Middle frontal gyrus (tissue), 1 donor: ENCODE measurements at regions not wholly inside any gene's neighbourhood (a gene's known extent, or its start where the extent isn't known, plus 50 kb on each side); places are given as distances from the start of the nearest gene placed in this dataset.

Source experiments
- DNase-seq: peaks from one replicate; pipeline ENCODE4 v3.0.0-alpha.2; 2015; ENCODE audit warnings: low spot score; ENCODE audit errors: extremely low spot score

DNA sequence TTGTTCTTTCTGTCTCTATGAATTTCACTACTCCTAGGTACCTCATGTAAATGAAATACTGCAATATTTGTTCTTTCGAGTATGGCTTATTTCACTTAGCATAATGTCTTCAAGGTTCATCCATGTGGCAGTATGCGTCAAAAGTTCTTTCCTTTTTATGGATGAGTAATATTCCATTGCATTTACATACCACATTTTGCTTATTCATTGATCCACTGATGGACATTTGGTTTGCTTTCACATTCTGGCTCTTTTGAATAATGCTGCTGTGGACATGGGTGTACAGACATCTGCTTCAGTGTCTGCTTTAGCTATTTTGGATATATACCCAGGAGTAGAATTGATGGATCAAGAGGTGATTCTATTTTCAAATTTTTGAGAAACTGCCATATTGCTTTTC is 144.2 kb upstream of the PAPPA start:
- DNase-seq, result no peak

- no peak for DNase-seq
These were observed 137.7 kb upstream of the PAPPA start for GRCh38 chr9:116015855-116016254.

DNA sequence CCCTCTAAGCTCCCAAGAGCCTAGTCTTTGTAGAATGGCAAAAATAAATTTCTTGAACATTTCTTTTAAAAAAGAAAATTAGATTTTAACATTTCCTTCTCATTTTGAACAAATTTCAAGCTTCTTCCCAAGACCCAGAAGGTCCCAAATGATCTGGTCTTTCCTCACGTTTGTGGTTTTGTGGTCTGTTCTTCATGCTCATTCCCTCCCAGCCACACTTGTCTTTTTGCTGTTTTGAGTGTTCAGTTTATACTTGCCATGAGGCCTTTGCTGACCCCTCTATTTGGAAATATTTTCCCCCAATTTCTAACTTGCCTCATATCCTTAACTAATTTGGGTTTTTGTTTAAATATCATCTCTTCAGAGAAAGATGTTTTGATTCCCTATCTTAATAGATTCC is 133.4 kb upstream of the PAPPA start:
- DNase-seq, result no peak

- no peak for DNase-seq
These were observed 132.8 kb upstream of the PAPPA start for GRCh38 chr9:116020801-116021200.

DNA sequence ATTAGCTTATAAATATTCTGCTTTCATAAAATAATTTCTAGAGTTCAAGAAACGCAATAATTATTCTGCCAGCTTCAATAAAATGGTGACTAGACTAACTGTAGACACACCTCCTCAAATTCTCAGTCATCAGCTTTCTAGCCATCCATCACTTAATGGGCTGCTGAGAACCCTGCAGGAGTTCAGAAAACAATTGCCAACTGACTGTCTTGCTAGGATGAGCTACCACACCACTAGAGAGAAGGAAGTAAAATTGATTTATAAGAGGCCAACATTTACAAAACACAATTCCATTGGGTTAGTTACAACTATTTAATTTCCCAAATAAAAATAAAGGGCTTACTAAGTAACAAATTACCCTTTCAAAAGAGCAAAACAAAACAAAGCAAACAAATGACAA is 126.5 kb upstream of the PAPPA start:
- DNase-seq, result no peak

- DNase-seq, result no peak
These were observed 126.1 kb upstream of the PAPPA start for GRCh38 chr9:116027511-116027910.

DNA sequence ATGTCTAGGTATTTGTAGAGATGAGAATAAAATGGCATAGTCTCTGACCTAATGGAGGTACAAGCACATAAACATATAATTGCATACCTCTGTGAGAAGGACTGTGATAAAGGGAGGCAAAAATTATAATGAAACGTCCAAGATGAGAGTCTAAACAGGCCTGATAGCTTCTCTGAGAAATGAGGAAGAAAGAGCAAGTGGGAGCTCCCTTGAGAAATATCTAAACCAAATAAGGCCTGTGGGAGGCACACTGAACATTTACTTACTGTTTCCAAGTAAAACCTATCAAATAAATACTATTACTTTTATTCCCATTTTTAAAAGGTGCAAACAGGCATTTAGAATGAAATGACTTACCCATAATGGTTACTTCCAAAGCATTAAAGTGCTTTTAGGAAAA is 125.6 kb upstream of the PAPPA start:
- DNase-seq, result no peak

DNA sequence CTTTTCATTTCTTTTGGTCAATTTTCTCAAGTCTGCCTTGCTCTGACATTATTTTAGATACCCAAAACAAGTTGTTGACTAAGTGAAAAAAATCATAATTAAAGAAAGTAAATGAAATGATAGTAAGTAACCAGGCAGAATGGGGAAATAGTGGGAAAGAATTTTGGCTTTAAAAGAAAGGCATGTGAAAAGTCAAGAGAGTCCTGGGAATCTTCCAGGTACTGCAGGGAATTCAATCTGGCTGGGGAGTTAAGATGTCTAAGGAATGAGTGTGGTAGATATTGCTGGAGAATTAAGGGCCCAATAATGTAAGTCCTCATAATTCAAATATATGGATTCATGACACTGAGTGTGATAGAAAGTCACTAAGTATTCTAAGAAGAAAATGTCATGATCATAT is 123.1 kb upstream of the PAPPA start:
- no peak for DNase-seq

GRCh38 chr9:116032683-116033440 is 120.7 kb upstream of the PAPPA start:
- no peak for DNase-seq

GRCh38 chr9:116039312-116039711 is 114.3 kb upstream of the PAPPA start:
- no peak for DNase-seq

GRCh38 chr9:116039893-116040292 is 113.7 kb upstream of the PAPPA start:
- DNase-seq, result no peak

GRCh38 chr9:116042321-116042720 is 111.3 kb upstream of the PAPPA start:
- no peak for DNase-seq

DNA sequence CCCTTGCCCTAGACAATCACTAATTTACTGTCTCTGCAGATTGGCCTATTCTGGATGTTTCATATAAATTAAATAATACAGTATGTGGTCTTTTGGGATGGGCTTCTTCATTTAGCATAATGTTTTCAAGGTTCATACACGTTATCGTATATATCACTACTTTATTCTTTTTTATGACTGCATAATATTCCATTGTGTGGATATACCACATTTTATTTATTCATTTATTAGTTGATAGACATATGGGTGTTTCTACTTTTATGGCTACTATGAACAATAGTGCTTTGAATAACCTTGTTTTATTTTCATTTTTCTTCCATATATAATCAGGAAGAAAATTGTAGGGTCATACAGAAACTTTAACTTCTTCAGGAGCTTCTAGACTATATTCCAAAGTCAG is 108.5 kb upstream of the PAPPA start:
- DNase-seq, result no peak

- DNase-seq, result no peak
These were observed 105.5 kb upstream of the PAPPA start for GRCh38 chr9:116048081-116048480.

GRCh38 chr9:116049456-116049855 is 104.1 kb upstream of the PAPPA start:
- DNase-seq, result no peak

DNA sequence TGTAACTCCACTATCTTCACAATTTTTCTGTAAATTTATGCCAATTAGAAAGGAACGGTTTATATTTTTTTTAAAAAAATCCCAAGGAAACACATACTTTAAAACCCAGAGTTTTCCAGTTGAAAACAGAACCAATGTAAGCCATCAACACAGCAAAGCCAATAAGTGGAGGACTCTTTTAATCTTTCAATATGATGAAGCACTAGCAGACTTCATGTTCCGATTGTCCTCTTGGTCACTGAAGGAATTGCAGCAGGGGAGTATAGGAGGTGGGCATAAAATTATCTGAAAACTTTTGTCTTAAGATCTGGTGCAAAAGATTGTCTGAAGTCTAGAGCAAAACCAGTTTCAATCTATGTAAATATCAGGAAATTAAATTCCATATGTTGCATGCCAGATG is 102.1 kb upstream of the PAPPA start:
- DNase-seq, result no peak

DNA sequence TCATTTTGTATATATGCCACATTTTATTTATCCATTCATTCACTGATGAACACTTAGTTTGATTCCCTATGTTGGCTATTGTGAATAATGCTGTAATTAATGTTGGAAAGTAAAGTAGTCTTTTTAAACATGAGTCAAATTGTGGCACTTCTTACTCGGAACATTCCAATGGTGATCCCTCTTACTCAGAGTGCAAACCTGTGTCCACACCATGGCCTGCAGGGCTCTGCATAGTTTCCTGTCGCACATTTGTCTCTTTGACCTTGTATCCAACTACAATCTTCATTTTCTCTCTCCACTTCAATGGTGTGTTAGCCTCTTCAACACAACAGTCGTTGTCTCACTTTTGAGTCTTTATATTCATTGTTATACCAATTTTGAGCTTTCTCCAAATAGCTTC is 98.1 kb upstream of the PAPPA start:
- DNase-seq, result no peak

DNA sequence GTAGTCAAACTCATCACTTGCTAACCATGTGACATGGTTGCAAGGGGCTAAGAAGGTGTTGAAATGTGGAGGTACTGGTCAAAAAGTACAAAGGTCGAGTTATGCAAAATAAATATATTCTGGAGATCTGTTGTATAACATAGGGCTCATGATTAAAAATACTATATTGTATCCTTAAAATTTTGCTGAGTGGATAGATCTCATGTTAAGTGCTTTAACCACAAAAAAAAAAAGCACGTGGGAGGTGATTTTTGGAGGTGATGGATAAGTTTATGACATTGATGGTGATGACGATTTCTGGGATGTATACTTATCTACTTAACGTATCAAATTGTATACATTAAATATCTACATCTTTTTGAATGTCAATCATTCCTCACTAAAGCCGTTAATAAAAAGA is 96.2 kb upstream of the PAPPA start:
- no peak for DNase-seq

- DNase-seq, result no peak
These were observed 95.2 kb upstream of the PAPPA start for GRCh38 chr9:116058421-116058820.

DNA sequence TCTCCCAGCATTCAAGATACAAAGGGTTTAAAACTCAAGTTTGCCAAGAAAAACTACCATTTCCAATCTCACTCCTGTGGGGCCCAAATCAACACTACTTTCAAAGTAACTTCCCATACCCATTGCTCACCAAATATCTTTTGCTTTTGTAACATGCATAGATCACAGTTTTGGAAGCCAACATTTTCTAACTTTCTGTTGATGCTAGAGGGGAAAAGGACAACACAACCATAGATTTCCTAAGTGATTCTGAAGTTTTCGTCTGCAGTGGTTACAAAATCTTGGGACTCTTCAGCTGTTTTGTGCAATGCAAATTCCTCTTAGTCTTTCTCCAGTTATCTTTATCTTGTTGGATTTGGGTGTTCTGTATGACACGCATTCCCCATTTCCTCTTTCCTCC is 94.1 kb upstream of the PAPPA start:
- DNase-seq, result no peak

- no peak for DNase-seq
These were observed 93.0 kb upstream of the PAPPA start for GRCh38 chr9:116060631-116061030.

- DNase-seq, result no peak
These were observed 91.9 kb upstream of the PAPPA start for GRCh38 chr9:116061546-116062205.

DNA sequence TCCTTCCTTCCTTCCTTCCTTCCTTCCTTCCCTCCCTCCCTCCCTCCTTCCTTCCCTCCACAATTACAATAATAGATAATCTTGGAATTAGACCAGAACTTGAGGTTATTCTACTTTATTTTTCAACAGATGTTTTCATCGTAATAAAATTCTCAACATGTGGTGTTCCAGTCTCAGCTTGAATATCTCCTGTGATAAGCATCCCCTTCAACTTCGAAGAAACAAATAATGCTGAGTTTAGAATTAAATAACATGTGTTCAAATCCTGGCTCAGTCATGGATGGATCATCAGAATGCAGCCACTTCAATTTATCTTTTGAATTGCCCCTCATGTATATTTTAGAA is 91.4 kb upstream of the PAPPA start:
- DNase-seq, result no peak
